Hepatocyte (in vitro differentiated cells): ENCODE measurements at regions not wholly inside any gene's neighbourhood (a gene's known extent, or its start where the extent isn't known, plus 50 kb on each side); places are given as distances from the start of the nearest gene placed in this dataset.

Experiments
- DNase-seq: peaks from one replicate; pipeline ENCODE4 v3.0.0-alpha.2; 2016; ENCODE audit warnings: low spot score
- H2AFZ ChIP-seq: fragments of 200-600 bp; sonication (generic); 2 replicates; pipeline ENCODE4 v1.6.0; 2016; ENCODE audit warnings: antibody characterized with exemption, mild to moderate bottlenecking
- H3K27ac ChIP-seq: fragments of 200-600 bp; sonication (generic); 2 replicates; pipeline ENCODE4 v1.5.1; 2016; ENCODE audit warnings: mild to moderate bottlenecking
- H3K27me3 ChIP-seq: fragments of 200-600 bp; sonication (generic); 2 replicates; pipeline ENCODE4 v1.6.1; 2016
- H3K36me3 ChIP-seq: fragments of 200-600 bp; sonication (generic); replicated peaks from 2 replicates; pipeline ENCODE4 v1.5.1; 2016; ENCODE audit warnings: low read depth; ENCODE audit not compliant: insufficient read depth
- H3K4me1 ChIP-seq: fragments of 200-600 bp; sonication (generic); 2 replicates; pipeline ENCODE4 v1.5.1; 2016; ENCODE audit warnings: mild to moderate bottlenecking, moderate library complexity; ENCODE audit not compliant: insufficient read depth
- H3K4me2 ChIP-seq: fragments of 200-600 bp; sonication (generic); 2 replicates; pipeline ENCODE4 v1.6.0; 2016
- H3K4me3 ChIP-seq: fragments of 200-600 bp; sonication (generic); 2 replicates; pipeline ENCODE4 v1.5.1; 2016; ENCODE audit warnings: mild to moderate bottlenecking
- H3K79me2 ChIP-seq: fragments of 200-600 bp; sonication (generic); 2 replicates; pipeline ENCODE4 v1.6.0; 2017; ENCODE audit warnings: mild to moderate bottlenecking
- H3K9me2 ChIP-seq: fragments of 200-600 bp; sonication (generic); replicated peaks from 2 replicates; pipeline ENCODE4 v1.6.0; 2017; ENCODE audit warnings: mild to moderate bottlenecking; ENCODE audit not compliant: insufficient read depth
- H3K9me3 ChIP-seq: fragments of 200-600 bp; sonication (generic); 2 replicates; pipeline ENCODE4 v1.5.1; 2016; ENCODE audit warnings: low read depth, mild to moderate bottlenecking
- H4K20me1 ChIP-seq: fragments of 200-600 bp; sonication (generic); 2 replicates; pipeline ENCODE4 v1.6.0; 2016; ENCODE audit warnings: mild to moderate bottlenecking; ENCODE audit not compliant: insufficient read depth, poor library complexity, severe bottlenecking
- EZH2 ChIP-seq: fragments of 200-600 bp; sonication (generic); IDR thresholded peaks from 2 replicates; pipeline ENCODE4 v1.6.1; 2016; ENCODE audit warnings: antibody characterized with exemption, mild to moderate bottlenecking, borderline replicate concordance
- EZH2phosphoT487 ChIP-seq: fragments of 200-600 bp; sonication (generic); IDR thresholded peaks from one replicate; pipeline ENCODE4 v1.6.1; 2018; ENCODE audit warnings: antibody characterized with exemption, mild to moderate bottlenecking, low read depth, moderate library complexity; ENCODE audit not compliant: unreplicated experiment, severe bottlenecking
- WGBS: methylation state at CpG from one replicate; pipeline ENCODE4 v1.1.6; 2016; ENCODE audit warnings: low lambda C conversion rate; ENCODE audit errors: missing lambda C conversion rate; 5-methylcytosine and 5-hydroxymethylcytosine counted together
- TF ChIP-seq, protein P1 (sequence below): fragments of 200-600 bp; sonication (generic); IDR thresholded peaks from 2 replicates; pipeline ENCODE4 v1.5.1; 2016; ENCODE audit warnings: antibody characterized with exemption, mild to moderate bottlenecking; ENCODE audit not compliant: poor library complexity

DNA sequence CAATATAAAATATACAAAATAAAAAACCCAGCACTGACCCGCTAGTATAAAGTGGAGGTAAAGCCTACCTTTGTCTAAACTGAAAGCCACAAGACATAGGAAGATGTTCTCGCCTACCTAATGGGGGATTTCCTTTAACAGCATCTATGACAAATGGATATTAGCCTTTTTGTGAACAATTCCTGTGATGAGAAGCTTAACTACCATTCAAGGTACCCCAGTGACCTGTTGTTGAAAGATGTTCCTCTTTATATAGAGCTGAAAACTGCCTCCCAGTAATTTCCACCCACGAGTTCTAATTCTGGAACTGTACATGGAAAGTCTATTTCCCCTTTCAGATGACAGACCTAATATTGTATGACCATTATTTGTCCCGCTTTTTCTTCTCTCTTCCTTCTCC, 109.8 kb upstream of the RASGRP1 start:
- Histone ChIP-seq H3K4me3 (no peak overlapping the region), H3K9me3 (no peaks in the 10 kb centered on the region), H3K79me2 (no peaks in the 10 kb centered on the region), H4K20me1 (no peaks in the 10 kb centered on the region), H3K4me1 (no peaks in the 10 kb centered on the region), H3K27ac (no peak overlapping the region), H3K36me3 (no peaks in the 10 kb centered on the region), H3K27me3 (peaks cover 4% of the 10 kb centered on the region), H3K4me2 (no peak overlapping the region), H2AFZ (no peak overlapping the region), H3K9me2 (no peaks in the 10 kb centered on the region)
- 94% methylated on average over 4 of the region's 4 CpGs for WGBS
- DNase-seq = no peak
- no peak for TF ChIP-seq EZH2
- TF ChIP-seq, protein P1, sequence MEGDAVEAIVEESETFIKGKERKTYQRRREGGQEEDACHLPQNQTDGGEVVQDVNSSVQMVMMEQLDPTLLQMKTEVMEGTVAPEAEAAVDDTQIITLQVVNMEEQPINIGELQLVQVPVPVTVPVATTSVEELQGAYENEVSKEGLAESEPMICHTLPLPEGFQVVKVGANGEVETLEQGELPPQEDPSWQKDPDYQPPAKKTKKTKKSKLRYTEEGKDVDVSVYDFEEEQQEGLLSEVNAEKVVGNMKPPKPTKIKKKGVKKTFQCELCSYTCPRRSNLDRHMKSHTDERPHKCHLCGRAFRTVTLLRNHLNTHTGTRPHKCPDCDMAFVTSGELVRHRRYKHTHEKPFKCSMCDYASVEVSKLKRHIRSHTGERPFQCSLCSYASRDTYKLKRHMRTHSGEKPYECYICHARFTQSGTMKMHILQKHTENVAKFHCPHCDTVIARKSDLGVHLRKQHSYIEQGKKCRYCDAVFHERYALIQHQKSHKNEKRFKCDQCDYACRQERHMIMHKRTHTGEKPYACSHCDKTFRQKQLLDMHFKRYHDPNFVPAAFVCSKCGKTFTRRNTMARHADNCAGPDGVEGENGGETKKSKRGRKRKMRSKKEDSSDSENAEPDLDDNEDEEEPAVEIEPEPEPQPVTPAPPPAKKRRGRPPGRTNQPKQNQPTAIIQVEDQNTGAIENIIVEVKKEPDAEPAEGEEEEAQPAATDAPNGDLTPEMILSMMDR = no peak
- TF ChIP-seq EZH2phosphoT487 = no peak

DNA sequence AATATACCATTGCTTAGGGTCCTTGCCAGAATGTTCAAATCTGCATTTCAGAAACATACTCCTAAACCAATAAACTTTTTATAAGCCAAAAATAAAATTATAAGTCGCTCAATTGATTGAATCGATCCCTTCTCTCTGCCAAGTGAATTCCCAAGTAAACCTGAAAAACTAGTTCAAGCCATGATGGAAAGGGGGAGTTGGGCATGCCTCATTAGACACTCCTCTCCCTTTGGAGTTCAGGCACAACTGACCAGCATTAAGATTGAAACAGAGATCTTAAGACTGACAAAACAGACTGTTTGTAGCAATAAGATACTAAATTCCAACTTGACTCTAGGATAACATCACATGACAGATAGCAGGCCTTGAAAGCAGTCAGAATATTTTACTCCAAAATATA, 113.7 kb upstream of the RASGRP1 start:
- 83% methylated on average over 2 of the region's 2 CpGs for WGBS
- no peak overlapping the region for H3K27ac ChIP-seq
- TF ChIP-seq EZH2 = no peak
- TF ChIP-seq, protein P1 = no peak
- TF ChIP-seq EZH2phosphoT487 = no peak

DNA sequence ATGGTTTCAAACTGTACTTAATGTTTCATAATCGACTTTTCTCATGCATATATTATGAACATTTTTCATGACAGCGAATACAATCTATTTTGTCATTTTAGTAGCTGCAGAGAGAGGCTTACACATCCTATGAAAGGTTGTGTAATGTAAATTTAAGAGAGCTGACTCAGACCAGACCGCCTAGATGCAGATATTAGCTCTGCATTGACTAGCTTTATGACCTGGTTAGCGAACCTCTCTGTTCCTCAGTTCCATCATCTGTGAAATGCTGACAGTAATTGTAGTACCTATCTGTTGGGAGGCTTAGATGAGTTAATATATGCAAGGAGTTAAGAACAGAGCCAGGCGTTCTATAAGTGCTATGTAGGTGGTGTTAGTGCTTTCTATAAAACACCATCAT, 116.2 kb upstream of the RASGRP1 start:
- no peaks in the 10 kb centered on the region for H3K4me1 ChIP-seq
- no peaks in the 10 kb centered on the region for H3K27me3 ChIP-seq
- no peaks in the 10 kb centered on the region for H4K20me1 ChIP-seq
- H3K27ac ChIP-seq = no peak overlapping the region
- no peaks in the 10 kb centered on the region for H3K36me3 ChIP-seq
- H3K4me3 ChIP-seq = no peak overlapping the region
- no peaks in the 10 kb centered on the region for H3K9me2 ChIP-seq
- no peak overlapping the region for H3K4me2 ChIP-seq
- DNase-seq = no peak
- H2AFZ ChIP-seq = no peak overlapping the region
- 91% methylated on average over 5 of the region's 5 CpGs for WGBS
- H3K79me2 ChIP-seq = no peaks in the 10 kb centered on the region
- TF ChIP-seq EZH2 = no peak
- no peaks in the 10 kb centered on the region for H3K9me3 ChIP-seq

More for the DNA sequence above, 113.7 kb upstream of the RASGRP1 start:
- Histone ChIP-seq H3K9me3 (no peaks in the 10 kb centered on the region), H3K36me3 (no peaks in the 10 kb centered on the region), H3K27me3 (no peaks in the 10 kb centered on the region), H2AFZ (no peak overlapping the region), H3K9me2 (no peaks in the 10 kb centered on the region), H4K20me1 (no peaks in the 10 kb centered on the region), H3K4me2 (no peak overlapping the region), H3K4me1 (no peaks in the 10 kb centered on the region), H3K79me2 (no peaks in the 10 kb centered on the region), H3K4me3 (no peak overlapping the region)
- no peak for DNase-seq

DNA sequence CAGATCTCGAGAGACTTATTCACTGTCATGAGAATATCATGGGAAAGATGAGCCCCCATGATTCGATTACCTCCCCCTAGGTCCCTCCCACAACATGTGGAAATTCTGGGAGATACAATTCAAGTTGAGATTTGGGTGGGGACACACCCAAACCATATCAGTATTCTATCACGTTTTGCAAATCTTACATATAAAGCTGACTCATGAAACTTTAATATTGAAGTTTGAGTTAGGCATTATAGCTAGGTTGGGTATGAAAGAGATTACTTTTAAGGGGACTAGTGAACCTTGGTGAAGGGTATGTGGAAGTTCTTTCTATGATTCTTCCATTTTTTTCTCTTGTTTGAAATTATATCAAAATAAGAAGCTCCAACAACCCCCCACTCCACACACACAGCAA, 117.7 kb upstream of the RASGRP1 start:
- Histone ChIP-seq H3K79me2 (no peaks in the 10 kb centered on the region), H2AFZ (no peak overlapping the region), H3K9me3 (no peaks in the 10 kb centered on the region), H3K9me2 (no peaks in the 10 kb centered on the region), H3K4me2 (no peak overlapping the region), H3K27me3 (no peaks in the 10 kb centered on the region), H4K20me1 (no peaks in the 10 kb centered on the region), H3K36me3 (no peaks in the 10 kb centered on the region), H3K4me3 (no peak overlapping the region), H3K4me1 (no peaks in the 10 kb centered on the region), H3K27ac (no peak overlapping the region)
- no peak for TF ChIP-seq EZH2
- TF ChIP-seq EZH2phosphoT487 = no peak
- TF ChIP-seq, protein P1 = no peak
- DNase-seq = no peak
- WGBS = 88% methylated on average over 3 of the region's 3 CpGs
